OCI-LY7 (cell line): ENCODE measurements at regions not wholly inside any gene's neighbourhood (a gene's known extent, or its start where the extent isn't known, plus 50 kb on each side); places are given as distances from the start of the nearest gene placed in this dataset.

Experiments
- EZH2phosphoT487 ChIP-seq: fragments of 200-600 bp; sonication (generic); IDR thresholded peaks from 2 replicates; pipeline ENCODE4 v1.6.1; 2018; ENCODE audit warnings: low read depth, borderline replicate concordance, mild to moderate bottlenecking, mixed run types, antibody characterized with exemption, low read length, moderate library complexity, mixed read lengths
- TF ChIP-seq, protein P1 (sequence below): fragments of 200-600 bp; sonication (generic); conservative IDR thresholded peaks from 2 replicates; pipeline ENCODE4 v1.5.1; 2014; ENCODE audit warnings: mild to moderate bottlenecking, antibody characterized with exemption, low read length, moderate library complexity, mixed read lengths

DNA sequence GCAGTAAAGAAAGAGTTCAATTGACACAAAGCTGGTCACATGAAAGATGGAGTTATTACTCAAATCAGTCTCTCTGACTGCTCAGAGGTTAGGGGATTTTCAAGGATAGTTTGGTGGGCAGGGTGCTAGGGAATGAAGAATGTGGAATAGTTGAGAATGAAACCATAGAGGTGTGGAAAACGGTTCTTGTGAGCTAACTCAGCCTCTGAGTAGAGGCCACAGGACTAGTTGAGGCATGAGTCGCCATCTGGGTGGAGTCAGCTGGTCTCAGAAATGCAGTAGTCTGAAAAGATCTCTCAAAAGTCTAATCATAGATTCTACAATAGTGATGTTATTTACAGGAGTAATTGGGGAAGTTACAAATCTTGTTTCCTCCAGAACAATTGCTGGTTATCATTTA lies 178.9 kb upstream of the SPEF2 start:
- TF ChIP-seq, protein P1, sequence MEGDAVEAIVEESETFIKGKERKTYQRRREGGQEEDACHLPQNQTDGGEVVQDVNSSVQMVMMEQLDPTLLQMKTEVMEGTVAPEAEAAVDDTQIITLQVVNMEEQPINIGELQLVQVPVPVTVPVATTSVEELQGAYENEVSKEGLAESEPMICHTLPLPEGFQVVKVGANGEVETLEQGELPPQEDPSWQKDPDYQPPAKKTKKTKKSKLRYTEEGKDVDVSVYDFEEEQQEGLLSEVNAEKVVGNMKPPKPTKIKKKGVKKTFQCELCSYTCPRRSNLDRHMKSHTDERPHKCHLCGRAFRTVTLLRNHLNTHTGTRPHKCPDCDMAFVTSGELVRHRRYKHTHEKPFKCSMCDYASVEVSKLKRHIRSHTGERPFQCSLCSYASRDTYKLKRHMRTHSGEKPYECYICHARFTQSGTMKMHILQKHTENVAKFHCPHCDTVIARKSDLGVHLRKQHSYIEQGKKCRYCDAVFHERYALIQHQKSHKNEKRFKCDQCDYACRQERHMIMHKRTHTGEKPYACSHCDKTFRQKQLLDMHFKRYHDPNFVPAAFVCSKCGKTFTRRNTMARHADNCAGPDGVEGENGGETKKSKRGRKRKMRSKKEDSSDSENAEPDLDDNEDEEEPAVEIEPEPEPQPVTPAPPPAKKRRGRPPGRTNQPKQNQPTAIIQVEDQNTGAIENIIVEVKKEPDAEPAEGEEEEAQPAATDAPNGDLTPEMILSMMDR, result no peak
- TF ChIP-seq EZH2phosphoT487, result no peak
